ENCODE measurements at regions not wholly inside any gene's neighbourhood (a gene's known extent, or its start where the extent isn't known, plus 50 kb on each side); places are given as distances from the start of the nearest gene placed in this dataset.
"Not testable (repeated sequence)": the region's sequence is repeated elsewhere in the genome, so short reads cannot be mapped to it uniquely, and the experiment has no call there.

DNA sequence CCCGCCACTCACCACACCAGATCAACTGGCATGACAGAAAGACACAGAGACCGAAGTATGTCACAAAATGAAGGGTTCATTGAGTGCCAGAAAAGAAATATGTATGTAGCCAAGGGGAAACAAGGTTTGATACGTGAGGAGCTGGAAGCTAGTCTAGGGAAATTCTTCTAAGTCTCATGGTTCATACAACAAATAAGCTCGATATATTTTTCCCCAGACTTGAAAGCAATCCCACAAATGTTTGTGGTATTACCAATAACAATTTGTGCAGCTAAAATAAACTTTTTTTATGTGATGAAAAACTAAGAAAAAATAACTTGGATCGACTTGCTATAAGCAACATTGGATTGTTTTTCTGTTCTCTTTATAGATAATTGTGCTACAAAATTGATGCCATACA is 777.0 kb downstream of the TSN start:
- Mint-ChIP-seq H3K4me3 (no peak overlapping the region), H3K27me3 (no peaks in the 10 kb centered on the region), H3K36me3 (no peaks in the 10 kb centered on the region), H3K4me1 (no peaks in the 10 kb centered on the region), H3K9me3 (peaks cover 4% of the 10 kb centered on the region), H3K27ac (no peak overlapping the region)
- ATAC-seq, result no peak

- H3K36me3 Mint-ChIP-seq, result no peaks in the 10 kb centered on the region
- H3K4me1 Mint-ChIP-seq, result no peaks in the 10 kb centered on the region
- H3K27ac Mint-ChIP-seq, result no peak overlapping the region
- no peak for ATAC-seq
- no peaks in the 10 kb centered on the region for H3K27me3 Mint-ChIP-seq
- peaks cover 4% of the 10 kb centered on the region for H3K9me3 Mint-ChIP-seq
- no peak overlapping the region for H3K4me3 Mint-ChIP-seq
Measured at GRCh38 chr2:122535960-122536505, 780.6 kb downstream of the TSN start.

DNA sequence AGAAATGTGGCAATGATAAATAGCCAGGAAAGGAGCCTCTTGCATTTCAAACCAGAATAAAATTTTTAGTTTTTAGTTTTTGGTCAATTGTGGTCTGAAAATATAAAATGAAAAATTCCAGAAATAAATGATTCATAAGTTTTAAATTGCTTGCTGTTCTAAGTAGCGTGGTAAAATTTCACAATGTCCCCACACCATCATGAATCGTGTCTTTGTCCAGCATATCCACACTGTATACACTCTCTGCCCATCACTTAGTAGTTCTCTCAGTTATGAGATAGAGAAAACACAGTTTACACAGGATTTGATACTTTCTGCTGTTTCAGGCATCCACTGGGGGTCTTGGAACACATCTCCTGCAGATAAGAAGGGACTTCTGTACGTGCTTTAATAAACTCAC is 783.9 kb downstream of the TSN start:
- Mint-ChIP-seq H3K9me3 (peaks cover 11% of the 10 kb centered on the region), H3K36me3 (no peaks in the 10 kb centered on the region), H3K4me1 (no peaks in the 10 kb centered on the region), H3K27me3 (no peaks in the 10 kb centered on the region), H3K4me3 (no peak overlapping the region), H3K27ac (no peak overlapping the region)
- no peak for ATAC-seq

- Mint-ChIP-seq H3K4me3 (no peak overlapping the region), H3K9me3 (peaks cover 11% of the 10 kb centered on the region), H3K27ac (no peak overlapping the region), H3K36me3 (no peaks in the 10 kb centered on the region), H3K27me3 (no peaks in the 10 kb centered on the region), H3K4me1 (no peaks in the 10 kb centered on the region)
- ATAC-seq, result no peak
Measured at GRCh38 chr2:122539920-122540319, 784.5 kb downstream of the TSN start.

GRCh38 chr2:122542236-122542635 is 786.8 kb downstream of the TSN start:
- ATAC-seq, result no peak
- Mint-ChIP-seq H3K27me3 (no peaks in the 10 kb centered on the region), H3K9me3 (peaks cover 7% of the 10 kb centered on the region), H3K4me1 (no peaks in the 10 kb centered on the region), H3K4me3 (no peak overlapping the region), H3K27ac (no peak overlapping the region), H3K36me3 (no peaks in the 10 kb centered on the region)

DNA sequence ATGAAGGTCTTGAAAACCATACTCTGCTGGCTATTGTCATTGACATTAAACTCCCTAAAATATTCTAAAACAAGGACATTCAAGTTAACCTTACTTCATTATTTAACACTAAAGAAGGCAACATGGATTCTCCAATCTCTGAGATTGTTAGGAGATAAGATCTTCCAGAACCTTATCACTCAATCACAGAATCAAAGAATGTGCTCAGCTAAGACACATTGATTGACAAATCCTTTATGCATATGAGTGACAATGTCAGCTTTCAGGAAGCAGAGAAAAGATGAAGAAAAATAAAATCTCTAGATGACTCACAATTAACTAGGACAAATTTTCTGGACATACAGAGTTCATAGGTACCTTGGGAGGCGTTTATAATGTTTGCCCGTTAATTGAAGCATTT is 787.2 kb downstream of the TSN start:
- no peaks in the 10 kb centered on the region for H3K4me1 Mint-ChIP-seq
- H3K36me3 Mint-ChIP-seq, result no peaks in the 10 kb centered on the region
- H3K27ac Mint-ChIP-seq, result no peak overlapping the region
- H3K27me3 Mint-ChIP-seq, result no peaks in the 10 kb centered on the region
- no peak overlapping the region for H3K4me3 Mint-ChIP-seq
- ATAC-seq, result no peak
- peaks cover 7% of the 10 kb centered on the region for H3K9me3 Mint-ChIP-seq

DNA sequence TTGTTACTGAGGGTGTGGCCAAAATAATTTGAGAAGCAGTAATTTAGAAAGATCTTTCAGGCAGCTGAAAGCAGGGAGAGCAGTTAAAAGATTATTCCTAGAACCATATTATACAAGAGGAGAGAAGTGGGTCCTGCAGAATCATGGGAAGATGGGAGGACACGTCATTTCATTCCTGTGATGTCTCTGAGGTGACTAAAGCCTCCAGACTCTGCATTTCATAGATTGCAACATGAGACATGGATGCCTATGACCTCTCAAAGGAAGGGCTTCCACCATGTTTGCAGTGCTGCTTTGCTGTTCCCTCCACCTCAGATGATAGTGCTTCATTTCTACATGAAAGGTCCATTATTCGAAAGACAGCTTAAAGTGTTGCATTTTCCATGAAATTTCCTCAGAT is 788.4 kb downstream of the TSN start:
- no peak overlapping the region for H3K27ac Mint-ChIP-seq
- no peaks in the 10 kb centered on the region for H3K4me1 Mint-ChIP-seq
- H3K4me3 Mint-ChIP-seq, result no peak overlapping the region
- peaks cover 10% of the 10 kb centered on the region for H3K9me3 Mint-ChIP-seq
- no peaks in the 10 kb centered on the region for H3K36me3 Mint-ChIP-seq
- no peaks in the 10 kb centered on the region for H3K27me3 Mint-ChIP-seq
- ATAC-seq, result no peak

DNA sequence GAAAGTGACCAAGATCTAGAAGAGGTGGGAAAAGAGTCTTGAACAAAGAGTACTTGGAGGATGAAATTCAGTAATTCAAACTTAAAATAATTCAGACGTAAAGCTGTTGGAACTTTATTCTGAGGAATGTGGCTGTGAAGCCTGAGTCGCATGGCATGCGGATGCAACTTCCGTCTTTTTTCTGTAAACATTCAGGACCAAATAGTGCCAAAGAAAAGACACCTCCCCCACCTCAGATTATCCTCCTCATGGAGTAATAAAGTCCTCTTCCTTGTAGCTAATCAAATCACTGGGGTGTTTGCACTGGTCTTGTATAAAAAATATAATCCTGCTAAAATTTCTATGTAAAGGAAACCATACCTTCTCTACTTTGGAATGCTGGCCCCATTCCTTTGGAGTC is 790.4 kb downstream of the TSN start:
- no peak for ATAC-seq
- no peaks in the 10 kb centered on the region for H3K4me1 Mint-ChIP-seq
- no peaks in the 10 kb centered on the region for H3K36me3 Mint-ChIP-seq
- H3K4me3 Mint-ChIP-seq, result no peak overlapping the region
- H3K27me3 Mint-ChIP-seq, result no peaks in the 10 kb centered on the region
- no peak overlapping the region for H3K27ac Mint-ChIP-seq
- peaks cover 14% of the 10 kb centered on the region for H3K9me3 Mint-ChIP-seq

DNA sequence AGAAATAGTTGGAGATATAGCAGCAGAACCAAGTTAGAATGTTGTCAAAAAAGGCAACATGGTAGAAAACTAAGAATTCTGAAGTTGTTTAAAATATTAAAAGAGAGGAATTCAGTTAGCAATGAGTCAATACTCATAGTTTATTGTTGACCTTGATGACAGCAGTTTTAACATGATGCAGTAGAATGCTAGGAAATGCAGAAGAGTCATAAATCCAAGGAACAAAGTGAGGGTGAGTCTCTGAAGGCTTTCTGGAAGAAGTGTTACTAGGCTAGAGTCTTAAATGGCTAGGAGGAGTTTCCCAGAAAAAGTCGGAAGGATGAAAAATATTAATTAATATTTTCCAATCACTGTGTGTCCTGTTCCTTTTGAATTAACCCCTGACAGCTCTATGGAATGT is 807.3 kb downstream of the TSN start:
- Mint-ChIP-seq H3K9me3 (peaks cover 3% of the 10 kb centered on the region), H3K27me3 (no peaks in the 10 kb centered on the region), H3K27ac (no peak overlapping the region), H3K36me3 (no peaks in the 10 kb centered on the region), H3K4me1 (no peaks in the 10 kb centered on the region), H3K4me3 (no peak overlapping the region)
- ATAC-seq, result no peak

DNA sequence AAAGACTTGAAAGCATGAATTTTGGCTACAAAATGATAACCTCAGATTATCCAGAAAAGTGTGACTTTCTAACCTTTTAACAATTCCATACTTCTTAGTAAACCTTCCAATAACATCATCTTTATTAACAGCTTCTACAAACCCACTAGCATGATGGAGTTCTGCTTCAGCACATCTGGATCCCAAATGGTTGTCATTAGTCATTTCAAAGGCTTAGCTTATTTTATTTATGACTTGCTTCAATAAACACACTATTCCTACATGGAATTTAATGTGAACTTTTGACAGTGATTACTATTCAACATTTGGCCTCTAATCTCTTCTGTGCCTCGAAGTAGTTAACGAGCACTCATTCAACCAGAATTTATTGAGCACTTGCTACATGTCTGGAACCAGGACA is 808.3 kb downstream of the TSN start:
- H3K4me3 Mint-ChIP-seq, result no peak overlapping the region
- no peaks in the 10 kb centered on the region for H3K4me1 Mint-ChIP-seq
- no peaks in the 10 kb centered on the region for H3K27me3 Mint-ChIP-seq
- no peak overlapping the region for H3K27ac Mint-ChIP-seq
- H3K36me3 Mint-ChIP-seq, result no peaks in the 10 kb centered on the region
- no peak for ATAC-seq
- H3K9me3 Mint-ChIP-seq, result peaks cover 4% of the 10 kb centered on the region

DNA sequence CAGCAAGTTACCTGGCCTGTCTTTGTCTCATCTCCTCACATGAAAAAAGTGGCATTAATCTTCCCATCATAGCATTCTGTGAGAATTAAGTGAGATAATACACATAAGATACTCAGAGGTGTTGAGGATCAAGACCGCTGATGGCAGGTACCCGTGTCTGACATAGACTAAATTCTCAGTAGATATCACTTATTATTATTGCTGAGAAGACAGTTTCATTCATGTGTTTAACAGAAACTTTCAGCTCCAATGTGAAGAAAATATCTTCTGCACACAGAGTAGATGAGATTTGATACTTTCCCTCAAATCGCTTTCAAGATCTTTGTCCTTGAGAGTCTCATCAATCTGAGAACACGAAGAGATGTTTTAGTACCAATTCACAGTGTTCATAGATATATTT is 809.4 kb downstream of the TSN start:
- Mint-ChIP-seq H3K27ac (no peak overlapping the region), H3K27me3 (no peaks in the 10 kb centered on the region), H3K36me3 (no peaks in the 10 kb centered on the region), H3K4me3 (no peak overlapping the region), H3K4me1 (no peaks in the 10 kb centered on the region), H3K9me3 (peaks cover 5% of the 10 kb centered on the region)
- no peak for ATAC-seq

GRCh38 chr2:122565364-122565763 is 809.9 kb downstream of the TSN start:
- Mint-ChIP-seq H3K27me3 (no peaks in the 10 kb centered on the region), H3K4me3 (no peak overlapping the region), H3K36me3 (no peaks in the 10 kb centered on the region), H3K27ac (no peak overlapping the region), H3K9me3 (peaks cover 5% of the 10 kb centered on the region), H3K4me1 (no peaks in the 10 kb centered on the region)
- ATAC-seq, result no peak

DNA sequence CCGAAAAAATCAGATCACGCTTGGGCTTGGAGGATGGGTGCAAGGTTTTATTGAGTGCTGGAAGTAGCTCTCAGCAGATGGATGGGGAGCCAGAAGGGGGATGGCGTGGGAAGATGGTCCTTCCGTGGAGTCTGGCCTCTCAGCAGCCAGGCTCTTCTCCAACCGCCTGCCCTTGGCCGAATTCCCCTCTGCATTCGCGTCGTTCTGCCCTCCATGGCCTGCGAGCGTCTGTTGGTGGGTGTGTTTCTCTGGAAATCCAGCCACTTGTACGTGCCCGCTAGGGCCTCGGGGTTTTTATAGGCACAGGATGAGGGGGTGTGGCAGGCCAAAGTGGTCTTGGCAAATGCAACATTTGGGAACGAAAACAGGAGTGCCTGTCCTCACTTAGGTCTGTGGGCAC is 815.2 kb downstream of the TSN start:
- Mint-ChIP-seq H3K36me3 (no peaks in the 10 kb centered on the region), H3K9me3 (peaks cover 5% of the 10 kb centered on the region), H3K27ac (no peak overlapping the region), H3K4me1 (no peaks in the 10 kb centered on the region), H3K27me3 (no peaks in the 10 kb centered on the region), H3K4me3 (no peak overlapping the region)
- no peak for ATAC-seq

- not testable (repeated sequence) for H3K4me1 Mint-ChIP-seq
Measured at GRCh38 chr2:122571471-122571870, 816.0 kb downstream of the TSN start.

DNA sequence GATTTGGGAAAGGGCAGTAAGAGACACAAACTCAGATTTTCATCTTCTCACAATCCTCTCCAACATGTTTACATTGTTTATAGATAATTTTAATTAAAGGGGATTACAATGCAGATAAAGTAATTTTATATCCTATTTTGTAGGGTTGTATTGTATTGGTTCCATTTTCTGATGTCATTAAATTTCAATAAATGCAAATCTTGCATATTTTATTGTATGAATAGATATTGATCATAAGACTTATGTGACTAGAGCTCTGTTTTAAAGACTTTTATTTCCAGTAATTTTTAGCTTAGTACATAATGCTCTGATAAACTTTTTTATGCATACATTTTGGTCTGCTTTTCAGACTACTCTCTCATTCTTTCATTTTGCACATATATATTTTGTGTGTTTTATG is 819.6 kb downstream of the TSN start:
- H3K36me3 Mint-ChIP-seq, result no peaks in the 10 kb centered on the region
- no peak overlapping the region for H3K27ac Mint-ChIP-seq
- H3K4me3 Mint-ChIP-seq, result no peak overlapping the region
- H3K4me1 Mint-ChIP-seq, result no peaks in the 10 kb centered on the region
- ATAC-seq, result no peak
- no peaks in the 10 kb centered on the region for H3K9me3 Mint-ChIP-seq
- H3K27me3 Mint-ChIP-seq, result no peaks in the 10 kb centered on the region

More at GRCh38 chr2:122571471-122571870, 816.0 kb downstream of the TSN start:
- H3K36me3 Mint-ChIP-seq, ATAC-seq, H3K27me3 Mint-ChIP-seq, H3K27ac Mint-ChIP-seq, H3K4me3 Mint-ChIP-seq, H3K9me3 Mint-ChIP-seq: not testable (repeated sequence)

- no peak overlapping the region for H3K4me3 Mint-ChIP-seq
- H3K36me3 Mint-ChIP-seq, result no peaks in the 10 kb centered on the region
- peaks cover 21% of the 10 kb centered on the region for H3K9me3 Mint-ChIP-seq
- ATAC-seq, result no peak
- H3K27me3 Mint-ChIP-seq, result no peaks in the 10 kb centered on the region
- no peaks in the 10 kb centered on the region for H3K4me1 Mint-ChIP-seq
- H3K27ac Mint-ChIP-seq, result no peak overlapping the region
Measured at GRCh38 chr2:122583159-122583917, 827.9 kb downstream of the TSN start.

Data from stimulated activated memory B cell treated with anti-CD40 and anti-IgM and Interleukin-4, amounts not matched to agents 10 μg/mL and 1 μg/mL and 100 μg/mL, for 72 hours (primary cell).